ENCODE measurements at regions not wholly inside any gene's neighbourhood (a gene's known extent, or its start where the extent isn't known, plus 50 kb on each side); places are given as distances from the start of the nearest gene placed in this dataset.
"Not testable (repeated sequence)": the region's sequence is repeated elsewhere in the genome, so short reads cannot be mapped to it uniquely, and the experiment has no call there.

DNA sequence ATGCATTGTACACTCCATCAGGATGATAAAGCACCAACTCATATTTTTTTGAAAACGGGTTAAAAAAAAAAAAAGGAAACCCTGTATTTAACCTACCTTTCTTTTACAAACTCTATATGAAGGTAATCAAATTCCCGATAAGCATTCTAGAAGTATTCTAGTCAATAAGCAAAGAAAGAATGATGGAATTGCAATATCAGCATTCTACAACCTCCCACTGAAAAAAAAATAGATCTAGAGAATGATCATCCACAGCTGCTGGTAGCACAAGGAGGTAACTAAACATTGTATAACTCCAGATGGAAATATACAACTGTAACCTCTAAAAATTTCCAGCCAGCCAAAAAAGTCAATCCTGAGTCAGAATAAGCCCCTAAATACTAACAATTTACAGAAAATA is 95.3 kb upstream of the DCC start:
- DNase-seq, result no peak
- no peak overlapping the region for H3K4me3 ChIP-seq (ENCODE audit: low read depth, low read length)
- in situ Hi-C loops (cut with HindIII; ENCODE audit: low pct_ligation_motif_present, low sequenced_read_pairs), result no loop called here
- TF ChIP-seq, protein P1, sequence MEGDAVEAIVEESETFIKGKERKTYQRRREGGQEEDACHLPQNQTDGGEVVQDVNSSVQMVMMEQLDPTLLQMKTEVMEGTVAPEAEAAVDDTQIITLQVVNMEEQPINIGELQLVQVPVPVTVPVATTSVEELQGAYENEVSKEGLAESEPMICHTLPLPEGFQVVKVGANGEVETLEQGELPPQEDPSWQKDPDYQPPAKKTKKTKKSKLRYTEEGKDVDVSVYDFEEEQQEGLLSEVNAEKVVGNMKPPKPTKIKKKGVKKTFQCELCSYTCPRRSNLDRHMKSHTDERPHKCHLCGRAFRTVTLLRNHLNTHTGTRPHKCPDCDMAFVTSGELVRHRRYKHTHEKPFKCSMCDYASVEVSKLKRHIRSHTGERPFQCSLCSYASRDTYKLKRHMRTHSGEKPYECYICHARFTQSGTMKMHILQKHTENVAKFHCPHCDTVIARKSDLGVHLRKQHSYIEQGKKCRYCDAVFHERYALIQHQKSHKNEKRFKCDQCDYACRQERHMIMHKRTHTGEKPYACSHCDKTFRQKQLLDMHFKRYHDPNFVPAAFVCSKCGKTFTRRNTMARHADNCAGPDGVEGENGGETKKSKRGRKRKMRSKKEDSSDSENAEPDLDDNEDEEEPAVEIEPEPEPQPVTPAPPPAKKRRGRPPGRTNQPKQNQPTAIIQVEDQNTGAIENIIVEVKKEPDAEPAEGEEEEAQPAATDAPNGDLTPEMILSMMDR (IDR thresholded peaks at IDR 0.05; ENCODE audit: low read depth, low read length, missing control alignments), result no peak
- no peaks in the 10 kb centered on the region for H3K27me3 ChIP-seq (replicated peaks)
- H3K36me3 ChIP-seq (replicated peaks), result no peaks in the 10 kb centered on the region
- no peak overlapping the region for H3K27ac ChIP-seq

DNA sequence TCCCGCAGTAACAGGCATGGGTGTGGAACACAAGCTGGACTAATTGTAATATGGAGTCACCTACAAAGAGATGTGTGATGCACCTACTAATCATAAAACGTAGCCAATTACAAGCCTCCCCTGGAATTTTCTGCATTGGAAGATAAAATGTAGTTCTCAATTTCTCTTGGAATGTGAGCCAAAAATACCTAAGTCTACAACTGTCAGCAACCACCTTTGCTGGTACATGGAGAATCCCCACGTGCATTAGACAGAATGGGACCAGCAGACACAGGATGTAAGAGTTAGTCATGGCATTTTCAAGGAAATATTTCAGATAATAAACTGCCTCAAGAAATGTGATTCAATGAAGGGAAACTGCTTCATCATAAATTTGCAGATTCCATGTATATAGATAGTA is 85.6 kb upstream of the DCC start:
- TF ChIP-seq, protein P1 (IDR thresholded peaks at IDR 0.05; ENCODE audit: low read depth, low read length, missing control alignments), result no peak
- no peak for DNase-seq
- Histone ChIP-seq H3K27me3 (replicated peaks) (no peaks in the 10 kb centered on the region), H3K27ac (no peak overlapping the region), H3K36me3 (replicated peaks) (no peaks in the 10 kb centered on the region), H3K4me3 (ENCODE audit: low read depth, low read length) (no peak overlapping the region)
- in situ Hi-C loops (cut with HindIII; ENCODE audit: low pct_ligation_motif_present, low sequenced_read_pairs), result no loop called here

DNA sequence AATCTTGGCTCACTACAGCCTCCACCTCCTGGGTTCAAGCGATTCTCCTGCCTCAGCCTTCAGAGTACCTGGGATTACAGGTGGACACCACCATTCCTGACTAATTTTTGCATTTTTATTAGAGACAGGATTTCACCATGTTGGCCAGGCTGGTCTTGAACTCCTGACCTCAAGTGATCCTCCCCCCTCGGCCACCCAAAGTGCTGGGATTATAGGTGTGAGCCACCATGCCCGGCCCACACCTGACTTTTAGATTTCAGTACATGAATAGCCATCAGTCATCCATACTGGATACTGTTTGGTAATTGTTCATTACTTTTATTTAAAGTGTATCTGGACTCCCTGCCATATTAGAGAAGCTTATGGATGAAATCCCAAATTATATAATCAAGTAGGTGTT is 82.6 kb upstream of the DCC start:
- H3K36me3 ChIP-seq (replicated peaks); DNase-seq; H3K27ac ChIP-seq; in situ Hi-C loops (cut with HindIII; ENCODE audit: low pct_ligation_motif_present, low sequenced_read_pairs); H3K27me3 ChIP-seq (replicated peaks); H3K4me3 ChIP-seq (ENCODE audit: low read depth, low read length): not testable (repeated sequence)

DNA sequence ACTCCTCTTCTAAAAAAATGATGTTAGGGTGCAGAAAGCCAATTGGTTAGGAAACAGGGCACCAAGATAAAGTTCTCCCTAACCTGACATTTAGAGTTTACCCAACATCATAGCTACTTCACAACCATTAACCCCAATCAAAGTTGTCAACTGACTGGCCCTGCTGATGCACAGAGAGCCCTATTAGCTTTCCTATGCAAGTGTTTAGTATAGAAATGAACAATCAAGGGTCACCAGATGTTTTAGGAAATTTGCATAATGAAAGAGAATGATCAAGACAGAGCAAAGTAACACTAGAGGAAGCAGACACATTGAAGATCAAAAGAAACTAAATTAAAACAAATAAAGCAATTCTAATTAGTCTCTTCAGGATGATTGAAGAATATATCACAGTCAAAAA is 64.2 kb upstream of the DCC start:
- Histone ChIP-seq H3K27me3 (replicated peaks) (no peaks in the 10 kb centered on the region), H3K27ac (no peak overlapping the region), H3K4me3 (ENCODE audit: low read depth, low read length) (no peak overlapping the region), H3K36me3 (replicated peaks) (no peaks in the 10 kb centered on the region)
- TF ChIP-seq, protein P1 (IDR thresholded peaks at IDR 0.05; ENCODE audit: low read depth, low read length, missing control alignments), result no peak
- in situ Hi-C loops (cut with HindIII; ENCODE audit: low pct_ligation_motif_present, low sequenced_read_pairs), result no loop called here
- no peak for DNase-seq

DNA sequence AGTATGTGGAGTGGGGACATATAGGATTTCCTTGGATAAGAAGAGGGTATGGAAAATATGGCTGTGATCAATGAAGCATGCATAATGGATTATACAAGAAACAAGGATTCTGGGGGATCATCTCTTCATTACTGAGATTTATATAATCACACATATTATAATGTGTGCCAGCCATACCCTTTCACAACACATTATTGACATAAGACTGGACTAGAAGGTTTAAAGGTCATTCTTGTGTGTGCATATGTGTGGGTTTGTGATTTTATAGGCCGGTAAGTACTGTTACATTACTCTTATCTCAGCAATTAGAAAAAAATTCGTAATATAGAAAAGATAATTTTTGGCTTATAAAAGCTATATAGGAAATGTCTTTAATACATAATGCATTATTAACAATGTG is 62.2 kb upstream of the DCC start:
- DNase-seq, result no peak
- Histone ChIP-seq H3K36me3 (replicated peaks) (no peaks in the 10 kb centered on the region), H3K27ac (no peak overlapping the region), H3K27me3 (replicated peaks) (no peaks in the 10 kb centered on the region), H3K4me3 (ENCODE audit: low read depth, low read length) (no peak overlapping the region)
- TF ChIP-seq, protein P1 (IDR thresholded peaks at IDR 0.05; ENCODE audit: low read depth, low read length, missing control alignments), result no peak
- in situ Hi-C loops (cut with HindIII; ENCODE audit: low pct_ligation_motif_present, low sequenced_read_pairs), result no loop called here

DNA sequence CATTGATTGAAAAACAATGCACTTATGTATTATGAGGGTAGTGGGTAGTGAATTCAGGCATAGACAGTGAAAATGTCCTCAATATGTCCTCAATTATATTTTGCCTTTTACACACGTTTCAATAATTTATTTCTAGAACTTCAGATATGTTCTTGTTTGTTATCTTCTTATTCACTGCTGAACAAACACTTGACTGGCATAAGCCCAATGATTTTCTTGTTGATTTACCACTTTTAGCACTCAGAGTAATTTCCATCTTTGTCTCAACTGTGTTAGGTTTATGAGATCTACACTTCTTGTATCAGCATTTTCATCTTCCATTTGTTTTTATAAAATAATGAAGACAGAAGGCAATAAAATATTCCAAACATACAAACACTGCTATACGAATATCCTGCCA is 61.8 kb upstream of the DCC start:
- H3K36me3 ChIP-seq (replicated peaks), result no peaks in the 10 kb centered on the region
- in situ Hi-C loops (cut with HindIII; ENCODE audit: low pct_ligation_motif_present, low sequenced_read_pairs), result no loop called here
- H3K27ac ChIP-seq, result no peak overlapping the region
- DNase-seq, result no peak
- TF ChIP-seq, protein P1 (IDR thresholded peaks at IDR 0.05; ENCODE audit: low read depth, low read length, missing control alignments), result no peak
- H3K4me3 ChIP-seq (ENCODE audit: low read depth, low read length), result no peak overlapping the region
- H3K27me3 ChIP-seq (replicated peaks), result no peaks in the 10 kb centered on the region

Measured in brain microvascular endothelial cell (primary cell).